Testis (tissue), 2 donors: ENCODE measurements at regions not wholly inside any gene's neighbourhood (a gene's known extent, or its start where the extent isn't known, plus 50 kb on each side); places are given as distances from the start of the nearest gene placed in this dataset.
"Not testable (repeated sequence)": the region's sequence is repeated elsewhere in the genome, so short reads cannot be mapped to it uniquely, and the experiment has no call there.

ENCODE experiments used
- CTCF ChIP-seq, 3 experiments: fragments of 450-650 bp in 2 of 3; fragments of 200-600 bp in 1 of 3; sonication (generic) in 1 of 3; IDR thresholded peaks; one replicate each; pipeline ENCODE4 v1.5.1; 2016 to 2019; ENCODE audit warnings: antibody characterized with exemption in 3 of 3, mild to moderate bottlenecking in 2 of 3, moderate library complexity in 1 of 3
- POLR2A ChIP-seq: fragments of 450-650 bp; IDR thresholded peaks from one replicate; pipeline ENCODE4 v1.6.1; 2017; ENCODE audit warnings: antibody characterized with exemption, mild to moderate bottlenecking, moderate library complexity

DNA sequence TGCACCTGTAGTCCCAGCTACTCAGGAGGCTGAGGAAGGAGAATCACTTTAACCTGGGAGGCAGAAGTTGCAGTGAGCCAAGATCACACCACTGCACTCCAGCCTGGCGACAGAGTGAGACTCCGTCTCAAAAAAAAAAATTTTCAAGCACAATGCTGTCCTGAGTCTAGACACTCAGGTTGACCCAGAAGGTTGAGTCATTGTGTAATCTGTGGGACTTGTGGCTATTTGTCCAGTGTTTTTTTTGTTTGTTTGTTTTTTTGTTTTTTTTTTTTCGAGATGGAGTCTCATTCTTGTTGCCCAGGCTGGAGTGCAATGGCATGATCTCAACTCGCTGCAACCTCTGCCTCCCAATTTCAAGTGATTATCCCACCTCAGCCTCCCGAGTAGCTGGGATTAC, 74.3 kb upstream of the SOX13 start:
- TF ChIP-seq CTCF (IDR thresholded peaks at IDR 0.05); POLR2A: not testable (repeated sequence)
